H54 (cell line): ENCODE measurements at regions not wholly inside any gene's neighbourhood (a gene's known extent, or its start where the extent isn't known, plus 50 kb on each side); places are given as distances from the start of the nearest gene placed in this dataset.

Experiments
- DNase-seq: peaks from one replicate; pipeline ENCODE4 v3.0.0; 2011; ENCODE audit warnings: low spot score, mixed read lengths; ENCODE audit not compliant: insufficient read length
- FAIRE-seq: peaks from 3 replicates; lab custom pipeline; 2011; peaks lifted over from hg19 to GRCh38; lab: Jason Lieb, UNC
- POLR2A ChIP-seq: IDR thresholded peaks from 2 replicates; pipeline ENCODE4 v1.6.1; 2011; ENCODE audit warnings: low read depth, mild to moderate bottlenecking, low read length

DNA sequence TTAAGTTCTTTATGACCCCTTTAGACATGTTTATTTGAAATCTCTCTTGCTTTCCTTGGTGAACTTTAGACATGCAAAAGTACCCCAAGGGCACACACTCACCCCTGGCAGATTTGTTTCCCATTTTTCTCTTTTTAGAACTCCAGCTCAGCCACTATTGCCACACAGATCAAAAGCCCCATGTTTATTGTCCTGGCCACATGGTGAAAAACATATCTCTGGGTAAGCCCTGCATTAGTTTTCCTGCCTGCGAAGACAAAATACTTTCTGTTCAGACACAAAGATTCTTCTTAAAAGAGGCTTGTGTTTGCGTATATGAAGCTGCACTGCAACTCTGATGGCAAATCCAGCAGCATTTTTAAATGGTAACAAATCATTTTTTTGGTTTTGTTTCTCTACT lies 200.0 kb downstream of the POLR1F start:
- FAIRE-seq: peak; percentile 87
- TF ChIP-seq POLR2A: no peak
- no peak for DNase-seq

DNA sequence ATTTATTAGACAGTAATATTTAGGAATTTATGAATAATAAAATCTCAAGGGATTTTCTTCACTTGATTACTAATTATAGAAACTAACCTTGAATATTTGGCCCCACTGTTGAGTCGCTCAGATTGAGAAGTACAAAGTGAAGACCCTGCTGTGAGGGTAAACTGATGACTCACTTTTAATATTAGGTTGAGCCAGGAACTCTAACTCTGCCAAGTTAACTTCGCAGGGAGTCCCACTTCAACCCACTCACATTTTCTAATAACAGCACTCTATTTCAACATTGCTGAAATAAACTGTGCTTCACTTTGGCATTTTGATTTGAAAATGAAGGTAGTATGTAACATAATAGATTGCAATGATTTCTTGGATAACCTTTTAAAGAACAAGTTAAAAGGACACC lies 200.7 kb downstream of the POLR1F start:
- FAIRE-seq: no peak
- DNase-seq: no peak
- no peak for TF ChIP-seq POLR2A

DNA sequence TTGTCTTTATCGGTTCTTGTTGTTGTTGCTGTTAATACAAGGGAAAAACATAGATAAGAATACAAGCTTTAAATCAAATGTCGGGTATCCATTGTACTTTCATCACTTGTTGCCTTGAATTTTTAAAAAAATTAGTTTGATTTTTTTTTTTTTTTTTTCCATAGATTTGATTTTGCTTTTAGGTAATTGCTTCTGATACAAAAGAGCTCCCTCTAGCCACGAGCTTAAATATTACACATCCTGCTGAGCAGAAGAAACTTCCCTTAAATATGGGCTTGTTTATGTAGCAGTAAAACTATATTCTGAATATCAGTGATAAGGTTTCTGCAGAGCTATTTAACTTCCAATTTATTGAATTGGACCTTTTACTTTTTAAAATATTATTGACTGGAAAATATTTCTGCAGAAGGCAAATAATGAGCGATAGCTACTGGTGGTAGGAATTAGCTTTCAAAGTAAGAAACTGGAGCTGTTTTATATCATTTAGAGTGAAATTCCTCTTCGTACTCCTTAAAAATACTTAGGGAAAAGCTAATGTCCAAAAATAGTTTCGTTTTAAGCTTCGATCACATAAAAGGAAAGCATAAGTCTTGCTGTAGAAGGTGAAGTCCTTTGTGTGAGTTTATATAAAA lies 216.9 kb downstream of the POLR1F start:
- TF ChIP-seq POLR2A: no peak
- DNase-seq: peak; percentile 7
- no peak for FAIRE-seq

DNA sequence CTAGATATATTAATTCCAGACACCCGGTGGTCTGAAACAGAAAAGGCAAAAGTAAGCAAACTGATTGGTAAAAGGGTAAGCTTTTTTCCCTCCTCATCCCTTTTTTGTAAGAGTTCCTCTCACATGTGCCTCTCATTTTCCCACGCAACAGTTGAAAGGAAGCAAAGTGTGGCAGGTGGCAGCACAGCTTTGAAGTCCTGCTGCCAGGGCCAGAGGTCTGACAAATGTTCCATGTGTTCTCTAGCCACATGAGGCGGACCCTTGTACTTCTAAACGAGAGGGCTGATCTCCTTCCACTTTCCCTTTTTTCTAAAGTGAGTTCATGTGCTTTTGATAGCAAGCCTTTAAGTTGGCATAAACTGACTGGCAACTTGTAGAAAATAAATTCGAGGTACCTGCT lies 217.5 kb downstream of the POLR1F start:
- no peak for TF ChIP-seq POLR2A
- FAIRE-seq: no peak
- no peak for DNase-seq

DNA sequence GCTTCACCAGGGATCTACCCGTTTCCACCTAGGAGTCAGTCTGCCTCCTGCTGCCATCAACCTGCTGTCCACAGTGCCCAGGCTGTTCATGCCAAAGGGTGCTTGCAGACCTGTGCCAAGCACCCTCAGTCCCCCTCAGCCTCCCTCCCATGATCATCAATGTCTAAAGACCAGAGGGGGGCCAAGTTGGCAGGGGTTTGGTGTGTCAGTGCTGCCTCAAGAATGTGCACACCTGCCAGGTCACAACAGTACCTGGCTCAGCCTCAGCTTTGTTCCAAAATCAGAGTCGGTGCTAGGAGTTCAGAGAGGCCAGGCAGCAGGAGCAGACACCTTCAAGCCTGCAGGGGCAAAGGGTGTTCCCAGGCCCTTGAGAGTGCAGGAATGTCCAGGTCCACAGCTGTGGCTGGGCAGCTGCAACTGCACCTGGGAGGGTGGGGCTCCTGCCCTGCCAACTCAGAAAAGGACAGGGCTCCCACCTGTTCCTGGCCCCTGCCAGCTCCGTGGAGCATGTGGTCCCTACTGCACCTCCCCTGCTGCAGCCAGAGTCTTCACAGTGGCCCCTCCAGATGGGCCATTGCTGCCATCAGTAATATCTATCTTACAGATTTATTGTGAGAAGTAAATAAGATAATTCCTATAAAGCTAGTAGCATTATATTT lies 219.5 kb downstream of the POLR1F start:
- no peak for FAIRE-seq
- no peak for TF ChIP-seq POLR2A
- no peak for DNase-seq

DNA sequence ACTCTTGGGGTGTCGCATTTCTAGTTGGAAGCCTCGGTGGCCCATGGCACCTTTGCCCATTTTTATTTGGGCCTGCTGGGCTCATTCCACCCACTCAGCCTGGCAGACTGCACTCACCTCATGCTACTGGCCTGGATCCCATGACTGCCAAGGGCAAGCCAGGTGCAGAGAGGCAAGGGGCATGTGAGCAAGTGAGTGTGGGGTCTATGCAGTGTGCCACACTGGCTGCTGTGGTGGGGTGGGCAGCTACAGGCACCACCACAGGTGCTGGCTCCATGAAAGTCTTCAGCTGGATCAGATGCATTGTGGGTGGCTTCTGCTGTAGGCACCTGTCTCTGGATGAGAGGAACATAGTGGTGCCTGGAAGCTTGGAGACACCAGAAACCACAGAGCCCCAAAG lies 220.8 kb downstream of the POLR1F start:
- FAIRE-seq (no peak), DNase-seq (no peak)
- TF ChIP-seq POLR2A: no peak

DNA sequence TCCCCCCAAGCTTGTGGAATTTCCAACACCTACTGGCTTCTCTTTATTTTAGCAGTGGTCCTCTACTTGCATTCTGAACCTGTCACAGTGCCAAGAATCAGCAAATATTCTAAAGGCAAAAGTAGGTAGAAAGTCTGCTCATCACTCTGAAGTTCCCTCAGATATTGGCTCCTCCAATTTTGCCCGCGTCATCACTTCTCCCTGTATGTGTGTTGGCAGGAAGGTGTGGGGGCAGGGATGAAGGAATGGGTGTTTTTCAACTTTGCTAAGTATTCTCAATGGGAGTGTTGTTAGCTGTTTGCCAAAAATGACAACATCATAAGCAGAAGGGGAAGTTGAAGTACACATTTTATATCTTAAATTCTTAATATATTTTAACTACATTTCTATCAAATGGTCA lies 226.2 kb downstream of the POLR1F start:
- FAIRE-seq (no peak), DNase-seq (no peak)
- no peak for TF ChIP-seq POLR2A

DNA sequence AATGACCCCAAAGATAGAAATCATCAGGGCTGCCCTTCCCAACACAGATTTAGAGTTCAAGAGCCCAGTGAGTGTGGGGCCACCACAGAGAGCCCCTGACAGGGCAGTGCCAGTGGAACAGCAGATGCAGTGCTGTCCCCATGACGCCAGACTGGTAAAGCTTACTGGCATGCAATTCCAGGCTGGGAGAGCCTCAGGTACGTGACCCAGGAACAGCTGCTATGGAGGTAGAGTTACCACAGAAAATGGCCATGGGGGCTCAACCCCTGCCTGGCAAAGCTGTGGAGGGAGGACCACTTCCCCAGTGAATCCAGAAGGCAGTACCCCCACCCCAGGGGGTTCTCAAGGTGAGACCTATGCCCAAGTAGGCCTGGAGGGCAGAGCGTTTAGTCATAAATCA lies 228.5 kb downstream of the POLR1F start:
- FAIRE-seq: no peak
- no peak for TF ChIP-seq POLR2A

DNA sequence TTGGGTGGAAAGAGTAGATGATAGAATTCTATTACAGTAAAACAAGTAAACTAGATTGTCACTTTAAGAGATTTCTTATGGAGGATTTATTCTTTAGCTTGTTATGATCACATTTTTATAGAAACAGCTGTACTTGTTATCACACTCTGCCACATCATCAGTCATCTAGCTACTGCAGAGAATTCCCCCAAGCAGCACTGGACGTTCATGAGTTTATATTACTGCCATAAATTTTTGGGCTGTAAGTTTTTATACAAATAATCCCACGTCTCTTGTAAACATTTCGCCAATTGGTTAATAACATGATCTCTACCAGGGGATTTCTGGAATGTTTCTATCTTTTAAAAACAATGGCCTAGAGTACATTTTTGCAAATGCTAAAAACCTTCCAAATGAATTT lies 238.8 kb downstream of the POLR1F start:
- TF ChIP-seq POLR2A: no peak
- FAIRE-seq (peak; percentile 6), DNase-seq (no peak)

More for the DNA sequence above, 228.5 kb downstream of the POLR1F start:
- no peak for DNase-seq

DNA sequence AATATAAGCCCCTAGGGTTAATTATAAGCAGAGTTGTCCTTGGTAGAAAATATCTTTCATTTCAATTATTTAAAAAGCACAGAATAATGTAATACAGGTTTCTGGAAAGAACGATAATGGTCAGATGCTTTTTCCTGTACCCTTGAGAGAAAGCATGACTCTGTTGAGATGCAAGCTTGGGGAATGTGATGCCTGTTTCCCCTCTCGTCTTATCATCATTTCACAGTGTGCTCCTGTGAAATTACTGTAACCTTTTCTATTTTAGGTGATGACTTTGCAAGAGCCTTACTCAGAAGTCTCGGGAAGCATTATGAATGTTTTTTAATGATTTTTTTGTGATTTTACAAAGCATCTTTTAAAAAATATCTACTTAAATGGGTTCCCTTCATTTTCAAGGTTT lies 243.0 kb downstream of the POLR1F start:
- DNase-seq (no peak), FAIRE-seq (peak; percentile 70)
- no peak for TF ChIP-seq POLR2A

DNA sequence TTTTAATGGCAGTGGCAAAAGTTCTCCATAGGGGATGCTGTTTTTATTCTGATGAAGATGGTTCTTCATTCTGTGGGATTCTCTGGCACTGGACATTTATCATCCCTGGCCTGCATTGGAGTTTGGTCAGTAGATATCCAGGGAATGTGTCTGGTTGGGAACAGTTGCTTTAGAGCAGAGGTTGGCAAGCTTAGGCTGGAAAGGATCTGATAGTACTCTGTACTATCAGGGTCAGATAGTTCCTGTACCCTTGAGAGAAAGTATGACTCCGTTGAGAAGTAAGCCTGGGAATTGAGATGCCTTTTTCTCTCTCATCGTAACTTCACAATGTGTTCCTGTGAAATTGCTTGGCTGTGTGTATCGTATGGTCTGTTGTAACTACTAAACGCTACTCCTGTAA lies 244.1 kb downstream of the POLR1F start:
- DNase-seq: no peak
- FAIRE-seq: peak; percentile 92
- TF ChIP-seq POLR2A: no peak

DNA sequence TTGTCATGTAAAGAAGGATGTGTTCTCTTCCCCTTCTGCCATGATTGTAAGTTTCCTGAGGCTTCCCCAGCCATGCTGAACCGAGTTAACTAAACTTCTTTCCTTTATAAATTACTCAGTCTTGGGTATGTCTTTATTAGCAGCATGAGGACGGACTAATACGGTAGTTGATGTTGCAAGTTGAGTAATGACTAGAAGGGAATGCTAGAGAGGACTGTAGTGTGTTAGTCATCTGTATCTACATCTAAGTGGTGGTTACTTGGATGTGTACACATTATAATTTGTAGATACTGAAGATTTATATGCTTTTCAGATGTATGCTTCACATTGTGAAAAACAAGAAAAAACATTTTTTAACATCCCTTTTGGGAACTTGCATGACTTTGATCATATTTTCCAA lies 244.6 kb downstream of the POLR1F start:
- TF ChIP-seq POLR2A: no peak
- DNase-seq (no peak), FAIRE-seq (no peak)

DNA sequence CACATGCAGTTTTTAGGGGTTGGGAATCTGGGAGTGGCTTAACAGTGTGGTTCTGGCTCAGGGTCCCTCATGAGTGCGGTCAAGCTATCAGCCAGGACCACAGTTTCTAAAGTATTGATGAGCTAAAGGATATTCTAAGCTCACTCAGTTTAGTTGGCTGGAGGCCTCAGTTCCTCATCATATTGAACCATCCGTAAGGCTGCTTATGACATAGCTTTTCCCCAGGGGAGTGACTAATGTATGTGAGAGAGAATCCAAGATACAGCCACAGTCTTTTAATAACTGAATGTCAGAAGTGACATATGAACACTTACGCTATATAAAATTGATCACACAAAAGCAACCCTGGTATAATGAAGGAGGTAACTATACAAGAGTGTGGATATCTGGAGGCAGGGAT lies 245.3 kb downstream of the POLR1F start:
- no peak for TF ChIP-seq POLR2A
- FAIRE-seq (peak; percentile 79), DNase-seq (no peak)

DNA sequence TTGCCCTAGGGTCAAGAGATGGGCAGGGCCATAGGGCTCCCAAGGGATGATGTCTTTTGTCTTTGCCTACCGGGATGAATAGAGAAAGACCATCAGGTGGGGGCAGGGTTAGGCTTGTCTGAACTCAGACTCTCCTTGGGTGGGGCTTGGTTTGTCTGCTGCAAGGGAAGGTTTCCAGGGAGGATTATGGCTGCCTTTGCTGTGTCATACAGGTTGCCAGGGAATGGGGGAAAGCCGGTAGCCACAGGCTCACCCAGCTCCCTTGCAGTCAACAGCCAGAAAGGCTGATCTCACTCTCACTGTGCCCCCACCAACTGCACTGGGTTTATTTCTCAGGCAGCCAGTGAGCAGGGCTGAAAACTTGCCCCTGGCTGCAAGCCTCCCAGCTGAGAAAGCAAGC lies 253.2 kb downstream of the POLR1F start:
- no peak for FAIRE-seq
- DNase-seq: no peak
- no peak for TF ChIP-seq POLR2A

DNA sequence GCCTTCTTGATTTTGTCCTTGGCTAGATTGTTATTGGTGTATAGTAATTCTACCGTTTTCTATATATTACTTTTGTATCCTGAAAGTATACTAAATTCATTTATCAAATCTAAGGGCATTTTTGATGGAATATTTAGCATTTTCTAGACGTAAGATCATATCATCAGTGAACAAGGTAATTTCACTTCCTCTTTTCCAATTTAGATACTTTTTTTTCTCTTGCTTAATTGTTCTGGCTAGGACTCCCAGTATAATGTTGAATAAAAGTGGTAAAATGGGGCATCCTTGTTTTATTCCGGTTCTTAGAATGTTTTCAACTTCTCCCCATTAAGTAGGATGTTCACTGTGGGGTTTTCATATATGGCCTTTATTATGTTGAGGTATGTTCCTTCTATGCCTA lies 260.7 kb downstream of the POLR1F start:
- FAIRE-seq: peak; percentile 78
- no peak for TF ChIP-seq POLR2A
- DNase-seq: no peak
